ENCODE measurements at regions not wholly inside any gene's neighbourhood (a gene's known extent, or its start where the extent isn't known, plus 50 kb on each side); places are given as distances from the start of the nearest gene placed in this dataset.

DNA sequence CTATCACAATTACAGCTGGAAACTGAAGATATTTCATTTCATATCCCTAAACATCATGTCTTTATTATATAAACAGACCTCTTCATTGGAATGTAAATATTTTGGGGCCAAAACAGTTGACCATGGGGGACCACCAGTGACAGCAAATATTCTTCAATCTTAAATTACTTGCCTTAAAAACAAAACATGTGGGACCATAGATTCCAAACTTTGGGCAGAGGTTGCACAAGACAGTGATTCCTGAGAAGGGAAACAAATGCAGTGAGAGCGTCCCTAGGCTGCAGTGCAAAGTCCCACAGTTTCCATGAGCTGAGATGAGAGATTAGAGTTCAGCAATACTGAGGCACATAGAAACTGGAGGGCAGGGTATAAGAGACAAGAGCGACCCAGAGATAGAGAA is 818.9 kb downstream of the CBLN2 start:
- intact Hi-C loops (cut with DNase I) = no loop called here
- 85% methylated on average over 2 of the region's 2 CpGs for WGBS, 2 donors

DNA sequence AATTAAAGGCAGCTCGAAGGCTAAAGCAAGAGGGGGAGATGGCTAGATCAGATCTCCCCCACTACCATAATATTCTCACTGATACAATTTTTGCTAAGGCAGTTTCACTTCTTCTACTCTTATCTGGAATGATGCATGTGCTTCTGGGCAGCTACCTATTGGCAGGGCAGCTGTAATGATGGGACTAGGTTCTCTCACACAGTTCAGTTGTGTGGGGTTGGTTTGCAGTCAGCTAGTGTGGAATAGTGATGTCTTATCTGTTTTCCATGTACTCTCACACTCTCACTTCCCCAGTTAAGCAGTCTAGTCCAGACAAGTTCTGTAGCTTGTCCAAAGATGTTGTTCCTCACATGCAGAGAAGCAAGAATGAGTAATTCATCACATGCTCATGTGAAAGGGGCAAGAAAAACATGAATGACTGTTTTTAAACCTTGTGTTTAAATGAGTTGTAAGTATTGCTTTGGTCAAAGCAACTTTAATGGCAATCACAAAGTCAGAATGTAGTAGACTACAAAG is 836.1 kb downstream of the CBLN2 start:
- intact Hi-C loops (cut with DNase I) = no loop called here
- no peaks in the 10 kb centered on the region for H3K27me3 ChIP-seq
- H3K9me3 ChIP-seq = no peaks in the 10 kb centered on the region

More for the DNA sequence above, 818.9 kb downstream of the CBLN2 start:
- TF ChIP-seq, protein P1, sequence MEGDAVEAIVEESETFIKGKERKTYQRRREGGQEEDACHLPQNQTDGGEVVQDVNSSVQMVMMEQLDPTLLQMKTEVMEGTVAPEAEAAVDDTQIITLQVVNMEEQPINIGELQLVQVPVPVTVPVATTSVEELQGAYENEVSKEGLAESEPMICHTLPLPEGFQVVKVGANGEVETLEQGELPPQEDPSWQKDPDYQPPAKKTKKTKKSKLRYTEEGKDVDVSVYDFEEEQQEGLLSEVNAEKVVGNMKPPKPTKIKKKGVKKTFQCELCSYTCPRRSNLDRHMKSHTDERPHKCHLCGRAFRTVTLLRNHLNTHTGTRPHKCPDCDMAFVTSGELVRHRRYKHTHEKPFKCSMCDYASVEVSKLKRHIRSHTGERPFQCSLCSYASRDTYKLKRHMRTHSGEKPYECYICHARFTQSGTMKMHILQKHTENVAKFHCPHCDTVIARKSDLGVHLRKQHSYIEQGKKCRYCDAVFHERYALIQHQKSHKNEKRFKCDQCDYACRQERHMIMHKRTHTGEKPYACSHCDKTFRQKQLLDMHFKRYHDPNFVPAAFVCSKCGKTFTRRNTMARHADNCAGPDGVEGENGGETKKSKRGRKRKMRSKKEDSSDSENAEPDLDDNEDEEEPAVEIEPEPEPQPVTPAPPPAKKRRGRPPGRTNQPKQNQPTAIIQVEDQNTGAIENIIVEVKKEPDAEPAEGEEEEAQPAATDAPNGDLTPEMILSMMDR (IDR thresholded peaks at IDR 0.05) = no peak
- H3K4me1 ChIP-seq = no peaks in the 10 kb centered on the region
- no peak overlapping the region for H3K4me3 ChIP-seq
- no peaks in the 10 kb centered on the region for H3K9me3 ChIP-seq
- H3K27ac ChIP-seq = no peak overlapping the region
- H3K36me3 ChIP-seq = no peaks in the 10 kb centered on the region
- no peaks in the 10 kb centered on the region for H3K27me3 ChIP-seq
- DNase-seq = no peak

DNA sequence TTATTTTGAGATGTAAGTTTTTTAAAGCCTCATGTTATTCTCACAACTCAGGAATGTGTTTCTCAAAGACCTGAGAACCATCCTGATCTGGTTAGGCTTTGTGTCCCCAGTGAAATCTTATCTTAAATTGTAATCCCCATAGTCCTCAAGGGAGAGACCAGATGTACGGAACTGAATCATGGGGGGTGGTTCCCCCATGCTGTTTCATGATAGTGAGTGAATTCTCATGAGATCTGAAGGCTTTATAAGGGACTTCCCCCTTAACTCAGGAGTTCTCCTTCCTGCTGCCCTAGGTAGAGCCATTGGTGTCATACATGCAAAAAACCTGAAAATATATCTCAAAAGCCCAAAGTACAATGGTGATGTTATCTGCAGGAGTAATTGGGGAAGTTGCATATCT is 836.7 kb downstream of the CBLN2 start:
- no peaks in the 10 kb centered on the region for H3K27me3 ChIP-seq
- H3K36me3 ChIP-seq = no peaks in the 10 kb centered on the region
- 75 to 83% methylated on average over 1 of the region's 1 CpG for WGBS, 2 donors
- no peak overlapping the region for H3K27ac ChIP-seq
- no peak for DNase-seq
- intact Hi-C loops (cut with DNase I) = no loop called here
- H3K4me3 ChIP-seq = no peak overlapping the region
- H3K4me1 ChIP-seq = no peaks in the 10 kb centered on the region
- H3K9me3 ChIP-seq = no peaks in the 10 kb centered on the region
- TF ChIP-seq EP300 (IDR thresholded peaks at IDR 0.05) = no peak
- TF ChIP-seq POLR2AphosphoS5 (IDR thresholded peaks at IDR 0.05) = no peak
- TF ChIP-seq POLR2A (IDR thresholded peaks at IDR 0.05) = no peak
- TF ChIP-seq, protein P1 (IDR thresholded peaks at IDR 0.05) = no peak

More for the DNA sequence above, 836.1 kb downstream of the CBLN2 start:
- WGBS, 2 donors = 67 to 78% methylated on average over 1 of the region's 1 CpG
- H3K36me3 ChIP-seq = no peaks in the 10 kb centered on the region
- no peak overlapping the region for H3K4me3 ChIP-seq
- TF ChIP-seq POLR2AphosphoS5 (IDR thresholded peaks at IDR 0.05) = no peak
- no peak for TF ChIP-seq POLR2A (IDR thresholded peaks at IDR 0.05)
- TF ChIP-seq EP300 (IDR thresholded peaks at IDR 0.05) = no peak
- TF ChIP-seq, protein P1 (IDR thresholded peaks at IDR 0.05) = no peak
- H3K4me1 ChIP-seq = no peaks in the 10 kb centered on the region
- DNase-seq = no peak
- no peak overlapping the region for H3K27ac ChIP-seq

DNA sequence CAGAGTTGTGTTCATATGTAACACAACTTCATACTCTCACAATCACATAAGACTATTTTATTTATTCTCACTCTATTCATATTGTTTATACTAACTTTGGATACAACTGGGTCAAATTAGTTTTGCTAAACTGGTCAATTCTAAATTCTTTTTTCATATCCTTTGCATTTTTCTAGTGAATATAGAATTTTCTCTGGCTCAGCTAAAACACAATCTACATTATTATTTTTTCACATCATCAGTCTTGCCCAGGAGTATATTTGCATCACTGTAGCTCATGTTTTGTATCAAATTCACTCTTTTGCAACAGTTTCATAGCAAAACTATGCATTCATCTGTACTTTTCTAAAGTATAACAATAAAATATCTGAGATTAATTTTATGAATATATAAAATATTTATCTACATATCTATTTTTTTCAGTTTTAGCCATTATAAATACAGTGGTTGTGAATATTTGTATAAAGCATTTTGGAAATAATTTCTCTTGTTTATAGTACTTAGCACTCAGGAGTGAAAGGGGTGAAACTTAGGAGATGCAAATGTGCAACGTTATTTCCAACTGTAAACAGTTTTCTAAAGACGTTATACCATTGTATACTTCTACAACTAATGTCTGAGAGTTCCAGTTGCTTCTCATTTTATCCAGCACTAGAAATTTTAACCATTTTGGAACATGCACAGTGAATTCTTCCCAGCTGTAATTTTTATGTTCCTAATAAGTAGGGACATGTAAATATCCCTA is 854.6 kb downstream of the CBLN2 start:
- 63 to 64% methylated on average over 2 of the region's 2 CpGs for WGBS, 2 donors
- DNase-seq = no peak
- intact Hi-C loops (cut with DNase I) = no loop called here

More for the DNA sequence above, 854.6 kb downstream of the CBLN2 start:
- H3K27ac ChIP-seq = no peak overlapping the region
- H3K4me3 ChIP-seq = no peak overlapping the region
- H3K4me1 ChIP-seq = no peaks in the 10 kb centered on the region
- no peaks in the 10 kb centered on the region for H3K9me3 ChIP-seq
- TF ChIP-seq POLR2A (IDR thresholded peaks at IDR 0.05) = no peak
- TF ChIP-seq, protein P1 (IDR thresholded peaks at IDR 0.05) = no peak
- TF ChIP-seq POLR2AphosphoS5 (IDR thresholded peaks at IDR 0.05) = no peak
- TF ChIP-seq EP300 (IDR thresholded peaks at IDR 0.05) = no peak
- no peaks in the 10 kb centered on the region for H3K36me3 ChIP-seq
- no peaks in the 10 kb centered on the region for H3K27me3 ChIP-seq
